NCI-H1436 (cell line): ENCODE measurements at regions not wholly inside any gene's neighbourhood (a gene's known extent, or its start where the extent isn't known, plus 50 kb on each side); places are given as distances from the start of the nearest gene placed in this dataset.

ENCODE experiments used
- DNase-seq: peaks from one replicate; lab custom pipeline; 2025; lab: John Stamatoyannopoulos, UW

DNA sequence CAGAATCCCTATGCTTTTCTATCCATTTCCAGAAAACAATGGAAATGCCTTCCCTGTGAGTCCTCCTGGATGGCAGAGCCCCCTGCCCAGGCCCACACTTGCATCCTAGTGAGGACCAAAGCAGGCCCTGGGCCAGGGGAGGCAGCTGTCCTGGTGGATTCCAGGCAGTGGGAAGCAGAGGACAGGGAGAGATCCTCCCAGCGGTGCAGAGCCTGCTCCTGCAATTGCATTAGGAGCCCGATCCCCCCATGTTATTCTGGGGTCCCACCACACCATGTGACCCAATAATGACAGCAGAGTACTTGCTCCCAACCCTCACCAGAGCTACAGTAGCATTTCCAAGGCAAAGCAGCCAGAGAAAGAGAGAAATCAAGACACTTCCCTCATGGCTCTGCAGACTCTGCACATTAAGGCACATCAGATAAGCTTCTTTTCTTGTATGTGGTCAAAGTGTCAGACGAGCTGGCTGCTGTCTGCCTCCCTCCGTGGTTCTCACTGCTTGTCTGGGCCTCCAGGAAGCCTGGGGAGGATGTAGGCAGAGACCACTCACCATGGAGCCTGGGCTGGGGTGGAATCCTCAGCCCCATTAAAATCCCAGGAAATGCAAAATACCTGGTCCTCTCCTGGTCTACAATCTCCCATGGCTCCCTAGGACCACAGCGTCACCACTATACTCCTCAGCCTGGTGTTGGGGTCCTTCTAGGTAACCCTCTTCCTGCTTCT lies 54.9 kb upstream of the RUNX3 start:
- DNase-seq, result no peak

DNA sequence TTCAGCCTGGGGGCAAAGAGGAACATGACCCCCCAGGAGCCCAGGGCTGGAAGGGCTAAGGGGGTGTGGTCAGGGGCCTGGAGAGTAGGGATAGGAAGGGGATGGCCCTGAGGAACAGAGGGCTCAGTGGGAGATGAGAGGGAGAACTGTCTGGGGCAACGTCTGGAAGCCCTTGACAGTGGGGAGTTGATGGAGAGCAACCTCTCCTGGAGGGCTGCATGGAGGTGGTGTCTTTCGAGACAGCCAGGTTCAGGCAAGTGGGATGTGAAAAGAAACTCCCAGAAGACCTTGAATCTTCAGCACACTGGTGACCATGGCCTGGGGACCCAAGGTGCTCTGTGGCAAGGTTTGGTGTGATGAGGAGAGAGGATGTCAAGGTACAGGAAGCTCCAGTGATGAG lies 54.2 kb upstream of the RUNX3 start:
- no peak for DNase-seq

DNA sequence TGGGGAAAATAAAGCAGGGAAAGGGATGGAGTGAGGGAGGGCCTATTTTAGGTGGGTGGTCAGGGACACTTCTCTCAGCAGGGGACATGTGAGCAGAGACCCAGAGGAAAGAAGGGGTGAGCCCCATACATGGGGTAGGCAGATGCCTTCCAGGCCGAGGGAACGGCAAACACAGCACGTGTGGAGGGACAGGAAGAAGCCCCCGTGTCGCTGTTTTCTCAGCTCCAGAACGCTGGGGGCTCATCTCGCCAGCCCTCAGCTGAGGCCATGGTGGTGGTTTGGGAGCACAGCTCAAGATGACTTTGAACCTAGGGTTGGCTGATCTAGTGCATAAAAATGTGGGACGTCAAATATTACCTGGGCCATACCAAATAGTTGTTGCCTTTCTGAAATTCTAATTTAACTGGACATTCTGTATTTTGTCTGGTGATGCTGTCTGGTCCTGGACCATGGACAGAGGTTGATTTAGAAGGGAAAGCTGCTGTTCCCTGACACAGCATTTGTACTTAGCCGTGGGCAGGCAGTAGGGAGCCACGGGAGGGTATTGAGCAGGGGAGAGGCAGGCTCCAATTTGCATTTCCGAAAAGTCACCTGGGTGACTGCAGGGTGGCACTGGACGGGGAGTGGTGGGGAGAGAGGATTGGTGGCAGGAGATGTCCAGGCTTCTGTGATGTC lies 53.1 kb upstream of the RUNX3 start:
- DNase-seq, result no peak

DNA sequence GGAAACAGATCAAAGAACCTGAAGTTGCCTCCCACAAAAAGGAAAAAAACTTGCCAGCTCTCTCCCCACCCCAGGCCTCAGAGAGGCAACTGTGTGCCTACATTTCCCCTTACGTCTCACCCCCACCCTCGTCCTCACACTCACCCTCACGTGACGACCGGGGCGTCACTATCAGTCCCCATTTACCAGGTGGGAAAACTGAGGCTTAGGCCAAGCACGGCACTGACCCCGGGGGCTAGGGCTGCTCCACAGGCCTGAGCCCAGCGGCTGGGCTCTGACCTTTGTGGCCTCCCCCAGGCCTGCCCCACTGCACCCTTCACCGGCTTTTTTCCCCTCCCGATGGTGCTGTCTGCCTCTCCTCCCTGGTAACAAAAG lies 51.5 kb upstream of the RUNX3 start:
- DNase-seq, result no peak

DNA sequence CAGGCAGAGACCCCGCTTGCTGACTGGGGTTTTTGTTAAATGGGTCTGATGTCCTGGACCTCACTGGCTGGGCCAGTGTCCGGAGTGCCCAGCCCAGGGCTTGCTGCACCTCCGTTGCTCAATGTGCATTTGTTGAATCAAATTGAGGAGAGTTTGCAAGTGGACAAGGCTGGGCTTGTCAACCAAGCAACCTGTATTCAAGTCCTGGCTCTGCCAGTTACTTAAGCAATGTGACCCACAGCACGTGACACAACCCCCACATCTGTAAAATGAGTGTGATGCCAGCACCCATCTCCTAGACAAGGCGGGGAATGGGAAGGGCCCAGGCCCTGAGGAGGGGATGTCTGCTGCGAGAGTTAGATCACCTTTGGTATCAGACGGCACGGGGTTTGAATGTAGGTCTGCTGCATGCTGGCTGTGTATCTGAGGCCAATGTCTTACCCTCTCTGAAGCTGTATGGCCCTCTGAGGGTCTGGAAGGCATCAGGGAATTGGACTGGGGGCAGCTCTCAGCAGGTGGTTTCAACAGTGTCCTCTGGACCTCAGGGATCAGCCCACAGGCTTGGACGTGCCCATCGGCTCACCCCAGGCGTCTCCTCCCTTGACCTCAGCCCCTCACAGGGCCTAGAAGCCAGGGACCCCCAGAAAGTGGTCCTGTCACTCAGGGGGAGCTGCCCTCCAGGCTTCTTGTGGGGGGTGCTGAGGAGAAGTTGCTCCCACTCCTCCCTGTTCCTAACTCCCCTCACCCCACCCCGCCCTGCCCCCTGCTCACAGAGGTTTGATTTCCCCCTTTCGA lies 51.0 kb upstream of the RUNX3 start:
- DNase-seq, result no peak
